GM12865 (cell line): ENCODE measurements at regions not wholly inside any gene's neighbourhood (a gene's known extent, or its start where the extent isn't known, plus 50 kb on each side); places are given as distances from the start of the nearest gene placed in this dataset.

Experiments
- DNase-seq: peaks from one replicate; pipeline ENCODE4 v3.0.0; 2010; ENCODE audit warnings: low read depth
- H3K4me3 ChIP-seq: 2 replicates; pipeline ENCODE4 v1.5.1; 2011; ENCODE audit warnings: mild to moderate bottlenecking, low read depth, low read length, control low read depth
- CTCF ChIP-seq: IDR thresholded peaks from 2 replicates; pipeline ENCODE4 v1.5.1; 2011; ENCODE audit warnings: low read length, control low read depth, low read depth, inconsistent platforms; ENCODE audit not compliant: insufficient read depth; ENCODE audit errors: missing control alignments

GRCh38 chr13:88526186-88526852 lies 855.1 kb downstream of the SLITRK5 start:
- DNase-seq = no peak
- TF ChIP-seq CTCF = no peak
- H3K4me3 ChIP-seq = no peak overlapping the region

GRCh38 chr13:88526853-88527215 lies 855.7 kb downstream of the SLITRK5 start:
- H3K4me3 ChIP-seq = no peak overlapping the region
- DNase-seq = no peak
- TF ChIP-seq CTCF = no peak

GRCh38 chr13:88541994-88542393 lies 870.8 kb downstream of the SLITRK5 start:
- H3K4me3 ChIP-seq = no peak overlapping the region
- DNase-seq = no peak
- TF ChIP-seq CTCF = no peak

- H3K4me3 ChIP-seq = no peak overlapping the region
- TF ChIP-seq CTCF = no peak
- no peak for DNase-seq
Measured at GRCh38 chr13:88544836-88545235, 873.7 kb downstream of the SLITRK5 start.

- no peak for TF ChIP-seq CTCF
- no peak for DNase-seq
- no peak overlapping the region for H3K4me3 ChIP-seq
Measured at GRCh38 chr13:88552966-88553365, 881.8 kb downstream of the SLITRK5 start.

- H3K4me3 ChIP-seq = no peak overlapping the region
- no peak for DNase-seq
- no peak for TF ChIP-seq CTCF
Measured at GRCh38 chr13:88565566-88565965, 894.4 kb downstream of the SLITRK5 start.

GRCh38 chr13:88585861-88586260 lies 914.7 kb downstream of the SLITRK5 start:
- TF ChIP-seq CTCF = no peak
- H3K4me3 ChIP-seq = no peak overlapping the region
- DNase-seq = no peak
